ENCODE measurements at regions not wholly inside any gene's neighbourhood (a gene's known extent, or its start where the extent isn't known, plus 50 kb on each side); places are given as distances from the start of the nearest gene placed in this dataset.
"Not testable (repeated sequence)": the region's sequence is repeated elsewhere in the genome, so short reads cannot be mapped to it uniquely, and the experiment has no call there.

DNA sequence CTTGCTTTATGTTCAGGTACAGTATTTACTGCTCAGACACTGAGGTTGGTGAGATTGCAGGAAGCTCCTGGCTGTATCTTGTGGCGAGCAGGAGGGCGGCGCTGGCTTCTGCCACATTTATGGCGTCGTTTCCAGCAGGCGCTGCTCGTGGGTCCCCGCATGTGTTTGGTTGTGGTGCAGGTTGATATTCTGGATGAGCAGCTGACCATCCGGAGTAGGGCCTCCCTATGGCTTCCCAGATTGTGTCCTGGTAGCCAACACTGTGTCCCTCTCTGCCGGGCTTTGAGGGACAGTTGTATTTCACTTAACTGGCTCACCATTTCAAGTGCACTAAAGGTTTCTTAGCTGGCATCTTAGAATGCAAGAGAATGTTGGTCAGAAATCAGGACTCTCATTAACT, 386.5 kb upstream of the TPM1 start:
- Mint-ChIP-seq H3K27me3 (ENCODE audit: unreplicated experiment) (peaks cover 2% of the 10 kb centered on the region), H3K27ac (ENCODE audit: unreplicated experiment) (no peak overlapping the region), H3K4me1 (ENCODE audit: low read depth, unreplicated experiment) (no peaks in the 10 kb centered on the region), H3K4me3 (ENCODE audit: unreplicated experiment) (no peak overlapping the region), H3K9me3 (ENCODE audit: unreplicated experiment) (no peaks in the 10 kb centered on the region), H3K36me3 (ENCODE audit: unreplicated experiment) (peaks cover 4% of the 10 kb centered on the region)
- TF ChIP-seq, protein P1, sequence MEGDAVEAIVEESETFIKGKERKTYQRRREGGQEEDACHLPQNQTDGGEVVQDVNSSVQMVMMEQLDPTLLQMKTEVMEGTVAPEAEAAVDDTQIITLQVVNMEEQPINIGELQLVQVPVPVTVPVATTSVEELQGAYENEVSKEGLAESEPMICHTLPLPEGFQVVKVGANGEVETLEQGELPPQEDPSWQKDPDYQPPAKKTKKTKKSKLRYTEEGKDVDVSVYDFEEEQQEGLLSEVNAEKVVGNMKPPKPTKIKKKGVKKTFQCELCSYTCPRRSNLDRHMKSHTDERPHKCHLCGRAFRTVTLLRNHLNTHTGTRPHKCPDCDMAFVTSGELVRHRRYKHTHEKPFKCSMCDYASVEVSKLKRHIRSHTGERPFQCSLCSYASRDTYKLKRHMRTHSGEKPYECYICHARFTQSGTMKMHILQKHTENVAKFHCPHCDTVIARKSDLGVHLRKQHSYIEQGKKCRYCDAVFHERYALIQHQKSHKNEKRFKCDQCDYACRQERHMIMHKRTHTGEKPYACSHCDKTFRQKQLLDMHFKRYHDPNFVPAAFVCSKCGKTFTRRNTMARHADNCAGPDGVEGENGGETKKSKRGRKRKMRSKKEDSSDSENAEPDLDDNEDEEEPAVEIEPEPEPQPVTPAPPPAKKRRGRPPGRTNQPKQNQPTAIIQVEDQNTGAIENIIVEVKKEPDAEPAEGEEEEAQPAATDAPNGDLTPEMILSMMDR (IDR thresholded peaks at IDR 0.05; ENCODE audit: partially characterized antibody, unreplicated experiment): no peak
- DNase-seq: no peak

DNA sequence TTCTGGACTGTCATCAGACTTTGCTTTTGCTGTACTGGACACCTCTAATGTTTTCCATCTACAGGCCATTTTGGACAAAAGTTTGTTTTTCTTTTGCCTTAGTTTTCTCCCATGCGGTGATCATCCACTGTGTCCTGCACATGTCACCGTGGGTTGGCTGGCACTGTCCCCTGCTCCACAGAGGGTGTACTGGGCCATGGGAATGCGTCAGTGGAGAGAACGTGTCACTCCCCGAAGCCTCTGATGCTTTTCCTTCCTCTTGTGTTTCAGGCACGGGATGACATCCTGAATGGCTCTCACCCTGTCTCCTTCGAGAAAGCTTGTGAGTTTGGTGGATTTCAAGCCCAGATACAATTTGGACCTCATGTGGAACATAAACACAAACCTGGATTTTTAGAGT, 385.0 kb upstream of the TPM1 start:
- H3K4me3 Mint-ChIP-seq (ENCODE audit: unreplicated experiment); H3K36me3 Mint-ChIP-seq (ENCODE audit: unreplicated experiment); DNase-seq; H3K27ac Mint-ChIP-seq (ENCODE audit: unreplicated experiment); H3K4me1 Mint-ChIP-seq (ENCODE audit: low read depth, unreplicated experiment); H3K9me3 Mint-ChIP-seq (ENCODE audit: unreplicated experiment); H3K27me3 Mint-ChIP-seq (ENCODE audit: unreplicated experiment): not testable (repeated sequence)

DNA sequence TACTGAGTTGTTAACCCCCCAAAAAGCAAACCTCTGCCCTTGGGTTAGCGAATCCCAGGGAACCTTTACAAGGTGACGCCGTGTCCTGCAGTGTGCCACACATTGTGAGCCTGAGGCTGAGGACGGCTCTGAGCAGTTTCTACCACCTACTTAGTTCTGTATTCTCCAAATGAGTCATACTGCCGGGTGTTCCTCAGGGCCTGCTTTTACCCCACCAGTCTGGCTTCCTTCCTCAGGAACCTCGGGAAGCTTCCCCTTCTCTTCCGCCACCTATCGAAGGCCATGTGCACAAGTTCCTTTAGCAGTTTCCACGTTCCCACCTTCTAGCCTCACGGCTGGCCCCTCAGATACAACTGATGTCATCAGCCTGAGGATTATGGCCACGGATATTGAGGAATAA, 384.0 kb upstream of the TPM1 start:
- TF ChIP-seq, protein P1 (IDR thresholded peaks at IDR 0.05; ENCODE audit: partially characterized antibody, unreplicated experiment): no peak
- Mint-ChIP-seq H3K4me1 (ENCODE audit: low read depth, unreplicated experiment) (no peaks in the 10 kb centered on the region), H3K9me3 (ENCODE audit: unreplicated experiment) (no peaks in the 10 kb centered on the region), H3K36me3 (ENCODE audit: unreplicated experiment) (no peaks in the 10 kb centered on the region), H3K4me3 (ENCODE audit: unreplicated experiment) (no peak overlapping the region), H3K27ac (ENCODE audit: unreplicated experiment) (no peak overlapping the region), H3K27me3 (ENCODE audit: unreplicated experiment) (peaks cover 2% of the 10 kb centered on the region)
- DNase-seq: no peak

DNA sequence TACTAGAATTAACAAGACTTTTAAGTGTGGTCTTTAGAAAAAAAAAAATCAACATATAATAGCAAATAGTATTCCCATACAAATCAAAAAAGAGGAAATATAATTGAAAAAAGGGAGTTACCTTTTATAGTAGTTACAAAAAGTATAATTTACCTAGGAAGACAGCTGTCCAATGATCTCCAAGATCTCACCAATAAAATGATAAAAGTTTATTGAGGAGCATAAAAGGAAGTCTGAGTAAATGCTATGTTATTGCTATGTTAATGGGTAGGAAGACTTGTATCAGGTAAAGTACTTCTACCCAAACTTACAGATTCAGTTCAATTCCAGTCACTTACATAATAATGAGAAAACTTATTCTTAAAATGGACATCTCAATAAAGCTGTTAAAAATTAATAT, 379.0 kb upstream of the TPM1 start:
- Mint-ChIP-seq H3K9me3 (ENCODE audit: unreplicated experiment) (no peaks in the 10 kb centered on the region), H3K27ac (ENCODE audit: unreplicated experiment) (no peak overlapping the region), H3K36me3 (ENCODE audit: unreplicated experiment) (no peaks in the 10 kb centered on the region), H3K27me3 (ENCODE audit: unreplicated experiment) (no peaks in the 10 kb centered on the region), H3K4me1 (ENCODE audit: low read depth, unreplicated experiment) (no peaks in the 10 kb centered on the region), H3K4me3 (ENCODE audit: unreplicated experiment) (no peak overlapping the region)
- TF ChIP-seq, protein P1 (IDR thresholded peaks at IDR 0.05; ENCODE audit: partially characterized antibody, unreplicated experiment): no peak
- DNase-seq: no peak

DNA sequence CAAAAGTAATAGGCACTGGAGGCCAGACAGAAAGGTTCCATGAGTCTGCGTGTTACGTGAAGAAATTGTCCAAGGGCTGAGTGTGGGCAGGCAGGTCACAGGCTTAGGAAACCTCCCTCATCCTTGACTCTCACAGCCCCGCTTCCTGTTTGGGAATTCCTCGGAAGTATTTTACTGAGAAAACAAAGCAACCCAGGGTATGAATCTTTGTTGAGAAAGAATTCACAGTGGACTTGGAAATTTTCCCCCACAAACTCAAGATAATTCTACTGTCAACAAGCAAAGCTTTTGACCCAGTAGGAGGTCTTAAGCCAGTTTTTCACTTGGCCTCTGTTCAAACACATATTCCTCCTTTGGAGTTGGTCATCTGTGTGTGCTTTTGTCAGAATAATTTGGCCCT, 377.1 kb upstream of the TPM1 start:
- TF ChIP-seq, protein P1 (IDR thresholded peaks at IDR 0.05; ENCODE audit: partially characterized antibody, unreplicated experiment): no peak
- Mint-ChIP-seq H3K4me1 (ENCODE audit: low read depth, unreplicated experiment) (no peaks in the 10 kb centered on the region), H3K27ac (ENCODE audit: unreplicated experiment) (no peak overlapping the region), H3K9me3 (ENCODE audit: unreplicated experiment) (no peaks in the 10 kb centered on the region), H3K27me3 (ENCODE audit: unreplicated experiment) (no peaks in the 10 kb centered on the region), H3K36me3 (ENCODE audit: unreplicated experiment) (peaks cover 2% of the 10 kb centered on the region), H3K4me3 (ENCODE audit: unreplicated experiment) (no peak overlapping the region)
- no peak for DNase-seq

DNA sequence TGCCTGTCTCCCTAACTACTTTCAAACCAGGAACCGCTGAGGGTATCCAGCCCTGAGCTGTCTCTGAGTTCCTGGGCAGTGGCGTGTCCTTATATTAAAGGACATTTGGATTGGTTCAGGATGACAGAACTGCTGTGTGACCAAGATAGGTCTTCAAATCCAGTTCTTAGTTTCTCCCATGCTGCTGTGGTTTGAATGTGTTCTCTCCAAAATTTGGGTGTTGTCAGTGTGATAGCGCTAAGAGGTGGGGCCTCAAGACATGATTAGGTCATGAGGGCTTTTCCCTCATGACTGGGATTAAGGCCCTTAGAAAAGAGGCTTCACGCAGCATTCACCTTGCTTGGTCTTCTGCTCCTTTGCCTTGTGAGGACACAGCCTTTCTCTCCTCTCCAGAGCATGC, 376.5 kb upstream of the TPM1 start:
- no peak overlapping the region for H3K27ac Mint-ChIP-seq (ENCODE audit: unreplicated experiment)
- no peaks in the 10 kb centered on the region for H3K27me3 Mint-ChIP-seq (ENCODE audit: unreplicated experiment)
- no peak for DNase-seq
- H3K9me3 Mint-ChIP-seq (ENCODE audit: unreplicated experiment): no peaks in the 10 kb centered on the region
- H3K4me3 Mint-ChIP-seq (ENCODE audit: unreplicated experiment): no peak overlapping the region
- no peaks in the 10 kb centered on the region for H3K4me1 Mint-ChIP-seq (ENCODE audit: low read depth, unreplicated experiment)
- TF ChIP-seq, protein P1 (IDR thresholded peaks at IDR 0.05; ENCODE audit: partially characterized antibody, unreplicated experiment): no peak
- peaks cover 7% of the 10 kb centered on the region for H3K36me3 Mint-ChIP-seq (ENCODE audit: unreplicated experiment)

All from glutamatergic neuron (in vitro differentiated cells).